Right lobe of liver (tissue), 6 donors: ENCODE measurements at regions not wholly inside any gene's neighbourhood (a gene's known extent, or its start where the extent isn't known, plus 50 kb on each side); places are given as distances from the start of the nearest gene placed in this dataset.

ENCODE experiments used
- ATAC-seq, 4 donors: fragments of 200-7000 bp; cut with Tn5 transposase; one replicate each; pipeline ENCODE4 v1.9.1; 2020; ENCODE audit warnings: mild to moderate bottlenecking in 4 of 4, moderate library complexity in 4 of 4
- DNase-seq, 3 donors: peaks; one replicate each; pipeline ENCODE4 v3.0.0-alpha.2; 2020
- H3K27ac ChIP-seq, 3 donors: fragments of 200-600 bp; one replicate each; pipeline ENCODE4 v1.8.0; 2022
- H3K27me3 ChIP-seq, 2 donors: fragments of 200-600 bp; one replicate each; pipeline ENCODE4 v1.8.0; 2022
- H3K36me3 ChIP-seq, 4 donors: fragments of 200-600 bp; sonication (generic) in 1 of 4; one replicate each; pipeline versions ENCODE4 v1.5.1 to v1.8.0; 2017 to 2022; ENCODE audit warnings: control low read depth in 1 of 4
- H3K4me1 ChIP-seq, 4 donors: fragments of 200-600 bp; sonication (generic) in 1 of 4; one replicate each; pipeline versions ENCODE4 v1.5.1 to v1.8.0; 2017 to 2022; ENCODE audit warnings: control low read depth in 1 of 4
- H3K4me3 ChIP-seq, 3 donors: fragments of 200-600 bp; one replicate each; pipeline ENCODE4 v1.8.0; 2022
- H3K9me3 ChIP-seq, 4 donors: fragments of 200-600 bp; sonication (generic) in 1 of 4; one replicate each; pipeline versions ENCODE4 v1.5.1 to v1.8.0; 2017 to 2022; ENCODE audit warnings: control low read depth in 1 of 4
- CTCF ChIP-seq, 4 donors: fragments of 200-600 bp in 3 of 4; fragments of 450-650 bp in 1 of 4; IDR thresholded peaks; one replicate each; pipeline versions ENCODE4 v1.5.1 to v1.8.0; 2016 to 2022; ENCODE audit warnings: antibody characterized with exemption in 4 of 4, mild to moderate bottlenecking in 2 of 4
- POLR2A ChIP-seq: fragments of 450-650 bp; IDR thresholded peaks from one replicate; pipeline ENCODE4 v1.6.1; 2017; ENCODE audit warnings: antibody characterized with exemption, mild to moderate bottlenecking
- WGBS: methylation state at CpG from one replicate; pipeline ENCODE4 v1.1.6; 2018; ENCODE audit warnings: low coverage, low lambda C conversion rate; ENCODE audit not compliant: insufficient coverage; ENCODE audit errors: missing lambda C conversion rate; 5-methylcytosine and 5-hydroxymethylcytosine counted together
- intact Hi-C, 2 donors: fragments of 100-400 bp; cut with DNase I; formaldehyde crosslinking; loops; one replicate each; pipeline versions ENCODE4 v1.11.2 to v1.14.1; 2022
- donor health status: DM: no; HTN: yes; CAD: no.
- donor health status: DM: no; HTN: no; CAD: no.
- donor health status: DM: no; HTN: no; CAD: no.
- donor health status: DM: no; HTN: yes; CAD: no.
- donor health status: DM: no; HTN: yes; CAD: no.

GRCh38 chr1:195472291-195472690, 1135.9 kb downstream of the KCNT2 start:
- DNase-seq (no peak), ATAC-seq (no peak)
- Histone ChIP-seq H3K27ac (no peak overlapping the region), H3K36me3 (no peaks in the 10 kb centered on the region), H3K4me1 (no peaks in the 10 kb centered on the region), H3K4me3 (no peak overlapping the region), H3K9me3 (no peaks in the 10 kb centered on the region), H3K27me3 (no peaks in the 10 kb centered on the region)
- 50% methylated on average over 4 of the region's 4 CpGs for WGBS
- TF ChIP-seq CTCF (IDR thresholded peaks at IDR 0.05) (no peak), POLR2A (no peak)
- intact Hi-C loops: no loop called here

GRCh38 chr1:195466639-195467038, 1141.6 kb downstream of the KCNT2 start:
- H3K4me3 ChIP-seq: no peak overlapping the region
- no peaks in the 10 kb centered on the region for H3K4me1 ChIP-seq
- H3K36me3 ChIP-seq: no peaks in the 10 kb centered on the region
- H3K27ac ChIP-seq: no peak overlapping the region
- intact Hi-C loops: no loop called here
- no peaks in the 10 kb centered on the region for H3K9me3 ChIP-seq
- DNase-seq (no peak), ATAC-seq (no peak)
- no peaks in the 10 kb centered on the region for H3K27me3 ChIP-seq
- TF ChIP-seq POLR2A: no peak
- TF ChIP-seq CTCF (IDR thresholded peaks at IDR 0.05): no peak
- WGBS: 48% methylated on average over 1 of the region's 1 CpG

GRCh38 chr1:195462646-195463045, 1145.6 kb downstream of the KCNT2 start:
- intact Hi-C loops: no loop called here
- Histone ChIP-seq H3K4me3 (no peak overlapping the region), H3K9me3 (no peaks in the 10 kb centered on the region), H3K36me3 (no peaks in the 10 kb centered on the region), H3K4me1 (no peaks in the 10 kb centered on the region), H3K27me3 (no peaks in the 10 kb centered on the region), H3K27ac (no peak overlapping the region)
- no peak for ATAC-seq
- no peak for DNase-seq
- TF ChIP-seq POLR2A: no peak
- TF ChIP-seq CTCF (IDR thresholded peaks at IDR 0.05): no peak

- TF ChIP-seq CTCF (IDR thresholded peaks at IDR 0.05) (no peak), POLR2A (no peak)
- WGBS: 50% methylated on average over 2 of the region's 2 CpGs
These were observed 1146.1 kb downstream of the KCNT2 start for GRCh38 chr1:195462152-195462551.

GRCh38 chr1:195458365-195458764, 1149.9 kb downstream of the KCNT2 start:
- TF ChIP-seq CTCF (IDR thresholded peaks at IDR 0.05): no peak
- no peak for TF ChIP-seq POLR2A
- H3K36me3 ChIP-seq: no peaks in the 10 kb centered on the region
- ATAC-seq: no peak
- no peak overlapping the region for H3K4me3 ChIP-seq
- no peaks in the 10 kb centered on the region for H3K9me3 ChIP-seq
- H3K27ac ChIP-seq: no peak overlapping the region
- intact Hi-C loops: no loop called here
- no peak for DNase-seq
- no peaks in the 10 kb centered on the region for H3K4me1 ChIP-seq
- no peaks in the 10 kb centered on the region for H3K27me3 ChIP-seq

More at GRCh38 chr1:195462152-195462551, 1146.1 kb downstream of the KCNT2 start:
- intact Hi-C loops: no loop called here
- DNase-seq (no peak), ATAC-seq (no peak)
- H3K4me1 ChIP-seq: no peaks in the 10 kb centered on the region
- H3K36me3 ChIP-seq: no peaks in the 10 kb centered on the region
- H3K9me3 ChIP-seq: no peaks in the 10 kb centered on the region
- no peak overlapping the region for H3K27ac ChIP-seq
- H3K4me3 ChIP-seq: no peak overlapping the region
- no peaks in the 10 kb centered on the region for H3K27me3 ChIP-seq
